Mesothelial cell of epicardium (in vitro differentiated cells): ENCODE measurements at regions not wholly inside any gene's neighbourhood (a gene's known extent, or its start where the extent isn't known, plus 50 kb on each side); places are given as distances from the start of the nearest gene placed in this dataset.

Experiments used
- DNase-seq, 2 experiments: peaks; one replicate each; pipeline ENCODE4 v3.0.0; 2021; ENCODE audit warnings: low spot score in 2 of 2; ENCODE audit not compliant: unreplicated experiment in 2 of 2
- H3K27ac Mint-ChIP-seq: 2 replicates; pipeline ENCODE4 v1.8.0; 2021; ENCODE audit warnings: mixed read lengths
- H3K27me3 Mint-ChIP-seq: 2 replicates; pipeline ENCODE4 v1.8.0; 2021; ENCODE audit warnings: low read depth, mixed read lengths
- H3K36me3 Mint-ChIP-seq: 2 replicates; pipeline ENCODE4 v1.8.0; 2021; ENCODE audit warnings: mixed read lengths
- H3K4me1 Mint-ChIP-seq: 2 replicates; pipeline ENCODE4 v1.8.0; 2021; ENCODE audit warnings: mixed read lengths
- H3K4me3 Mint-ChIP-seq: 2 replicates; pipeline ENCODE4 v1.8.0; 2021; ENCODE audit warnings: mild to moderate bottlenecking, moderate library complexity, mixed read lengths
- H3K9me3 Mint-ChIP-seq: 2 replicates; pipeline ENCODE4 v1.8.0; 2021; ENCODE audit warnings: mixed read lengths
- CTCF ChIP-seq: fragments of 200-600 bp; sonication (generic); IDR thresholded peaks from one replicate; pipeline ENCODE4 v1.5.0; 2021; ENCODE audit warnings: antibody characterized with exemption; ENCODE audit not compliant: unreplicated experiment

- Mint-ChIP-seq H3K9me3 (peaks cover 2% of the 10 kb centered on the region), H3K36me3 (no peaks in the 10 kb centered on the region), H3K4me1 (peaks cover 22% of the 10 kb centered on the region), H3K27ac (no peak overlapping the region), H3K27me3 (peaks cover 52% of the 10 kb centered on the region), H3K4me3 (no peak overlapping the region)
- no peak for TF ChIP-seq CTCF
- DNase-seq: no peak
Measured at GRCh38 chr1:29687166-29687565, 450.8 kb downstream of the PTPRU start.

GRCh38 chr1:29686012-29686930 lies 449.9 kb downstream of the PTPRU start:
- H3K9me3 Mint-ChIP-seq: no peaks in the 10 kb centered on the region
- no peaks in the 10 kb centered on the region for H3K36me3 Mint-ChIP-seq
- no peak for TF ChIP-seq CTCF
- H3K4me3 Mint-ChIP-seq: no peak overlapping the region
- H3K27me3 Mint-ChIP-seq: peaks cover 44% of the 10 kb centered on the region
- H3K4me1 Mint-ChIP-seq: peaks cover 25% of the 10 kb centered on the region
- no peak overlapping the region for H3K27ac Mint-ChIP-seq
- peak in 1 of 2 experiments; percentile 19 for DNase-seq

- H3K4me3 Mint-ChIP-seq: no peak overlapping the region
- TF ChIP-seq CTCF: no peak
- H3K4me1 Mint-ChIP-seq: peaks cover 26% of the 10 kb centered on the region
- H3K36me3 Mint-ChIP-seq: no peaks in the 10 kb centered on the region
- H3K27me3 Mint-ChIP-seq: peaks cover 37% of the 10 kb centered on the region
- no peaks in the 10 kb centered on the region for H3K9me3 Mint-ChIP-seq
- DNase-seq: no peak
- H3K27ac Mint-ChIP-seq: no peak overlapping the region
Measured at GRCh38 chr1:29685387-29685786, 449.1 kb downstream of the PTPRU start.

GRCh38 chr1:29684141-29684540 lies 447.8 kb downstream of the PTPRU start:
- Mint-ChIP-seq H3K4me1 (peaks cover 26% of the 10 kb centered on the region), H3K9me3 (no peaks in the 10 kb centered on the region), H3K36me3 (no peaks in the 10 kb centered on the region), H3K4me3 (no peak overlapping the region), H3K27me3 (peaks cover 28% of the 10 kb centered on the region), H3K27ac (no peak overlapping the region)
- no peak for TF ChIP-seq CTCF
- DNase-seq: peak in 1 of 2 experiments; percentile 29

GRCh38 chr1:29683472-29683871 lies 447.1 kb downstream of the PTPRU start:
- no peak for TF ChIP-seq CTCF
- DNase-seq: peak in 1 of 2 experiments; percentile 9
- Mint-ChIP-seq H3K36me3 (no peaks in the 10 kb centered on the region), H3K9me3 (no peaks in the 10 kb centered on the region), H3K27ac (no peak overlapping the region), H3K4me3 (no peak overlapping the region), H3K27me3 (peaks cover 25% of the 10 kb centered on the region), H3K4me1 (peaks cover 26% of the 10 kb centered on the region)
